Type B pancreatic cell (in vitro differentiated cells): ENCODE measurements at regions not wholly inside any gene's neighbourhood (a gene's known extent, or its start where the extent isn't known, plus 50 kb on each side); places are given as distances from the start of the nearest gene placed in this dataset.

Source experiments
- DNase-seq: peaks from one replicate; pipeline ENCODE4 v3.0.0; 2021; ENCODE audit warnings: mixed read lengths; ENCODE audit not compliant: unreplicated experiment; ENCODE audit errors: extremely low spot score
- H3K27ac Mint-ChIP-seq: 2 replicates; pipeline ENCODE4 v1.8.0; 2021; ENCODE audit warnings: mild to moderate bottlenecking, mixed read lengths
- H3K27me3 Mint-ChIP-seq: 2 replicates; pipeline ENCODE4 v1.8.0; 2021; ENCODE audit warnings: mixed read lengths
- H3K36me3 Mint-ChIP-seq: 2 replicates; pipeline ENCODE4 v1.8.0; 2021; ENCODE audit warnings: mixed read lengths
- H3K4me1 Mint-ChIP-seq: one replicate; pipeline ENCODE4 v1.8.0; 2021; ENCODE audit warnings: mixed read lengths; ENCODE audit not compliant: unreplicated experiment
- H3K4me3 Mint-ChIP-seq: 2 replicates; pipeline ENCODE4 v1.8.0; 2021; ENCODE audit warnings: mild to moderate bottlenecking, mixed read lengths
- H3K9me3 Mint-ChIP-seq: 2 replicates; pipeline ENCODE4 v1.8.0; 2021; ENCODE audit warnings: mixed read lengths
- TF ChIP-seq, protein P1 (sequence below): fragments of 200-600 bp; sonication (generic); conservative IDR thresholded peaks from 2 replicates; pipeline ENCODE4 v1.5.0; 2021; ENCODE audit warnings: antibody characterized with exemption, mild to moderate bottlenecking

DNA sequence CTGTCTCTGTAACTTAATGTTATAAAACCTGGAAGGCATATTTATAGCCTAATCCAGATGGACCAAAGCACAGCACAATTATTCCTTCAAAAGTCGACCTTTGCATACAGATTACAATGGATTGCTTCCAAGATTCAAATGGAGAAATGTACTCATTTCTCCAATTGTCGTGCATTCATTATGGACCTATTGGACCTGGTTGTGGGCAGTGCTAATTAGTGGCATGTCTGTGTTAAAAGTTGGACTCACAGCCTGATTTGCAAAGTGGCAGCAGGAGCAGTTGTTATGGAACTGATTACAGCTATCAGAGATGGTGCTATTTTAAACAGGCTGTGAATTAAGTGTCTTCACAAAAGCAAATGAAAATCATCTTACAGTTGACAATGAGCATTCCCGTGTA is 1529.3 kb upstream of the SLC10A2 start:
- Mint-ChIP-seq H3K36me3 (no peaks in the 10 kb centered on the region), H3K9me3 (peaks cover 10% of the 10 kb centered on the region), H3K27me3 (no peaks in the 10 kb centered on the region), H3K4me1 (peaks cover 34% of the 10 kb centered on the region), H3K4me3 (no peak overlapping the region), H3K27ac (no peak overlapping the region)
- TF ChIP-seq, protein P1, sequence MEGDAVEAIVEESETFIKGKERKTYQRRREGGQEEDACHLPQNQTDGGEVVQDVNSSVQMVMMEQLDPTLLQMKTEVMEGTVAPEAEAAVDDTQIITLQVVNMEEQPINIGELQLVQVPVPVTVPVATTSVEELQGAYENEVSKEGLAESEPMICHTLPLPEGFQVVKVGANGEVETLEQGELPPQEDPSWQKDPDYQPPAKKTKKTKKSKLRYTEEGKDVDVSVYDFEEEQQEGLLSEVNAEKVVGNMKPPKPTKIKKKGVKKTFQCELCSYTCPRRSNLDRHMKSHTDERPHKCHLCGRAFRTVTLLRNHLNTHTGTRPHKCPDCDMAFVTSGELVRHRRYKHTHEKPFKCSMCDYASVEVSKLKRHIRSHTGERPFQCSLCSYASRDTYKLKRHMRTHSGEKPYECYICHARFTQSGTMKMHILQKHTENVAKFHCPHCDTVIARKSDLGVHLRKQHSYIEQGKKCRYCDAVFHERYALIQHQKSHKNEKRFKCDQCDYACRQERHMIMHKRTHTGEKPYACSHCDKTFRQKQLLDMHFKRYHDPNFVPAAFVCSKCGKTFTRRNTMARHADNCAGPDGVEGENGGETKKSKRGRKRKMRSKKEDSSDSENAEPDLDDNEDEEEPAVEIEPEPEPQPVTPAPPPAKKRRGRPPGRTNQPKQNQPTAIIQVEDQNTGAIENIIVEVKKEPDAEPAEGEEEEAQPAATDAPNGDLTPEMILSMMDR = no peak
- DNase-seq = no peak

DNA sequence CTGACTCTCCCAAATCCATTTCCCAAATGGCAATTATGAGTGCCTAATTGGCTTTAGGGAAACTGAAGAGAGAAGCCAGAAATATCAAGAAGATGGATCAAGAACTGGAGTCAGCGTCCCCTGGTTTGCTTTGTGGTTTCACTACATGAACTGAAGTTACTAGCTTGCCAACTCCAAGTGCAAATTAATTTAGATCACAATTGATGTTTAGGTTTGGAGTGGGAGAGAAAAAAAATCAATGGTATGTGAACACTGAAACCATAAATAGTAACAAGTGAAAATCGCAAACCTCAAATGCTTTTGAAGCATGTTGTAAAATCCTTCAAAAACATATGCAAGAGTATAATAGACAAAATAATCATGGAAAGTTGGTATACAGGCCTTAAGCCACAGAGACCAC is 1528.6 kb upstream of the SLC10A2 start:
- H3K9me3 Mint-ChIP-seq = peaks cover 10% of the 10 kb centered on the region
- TF ChIP-seq, protein P1 = no peak
- H3K4me1 Mint-ChIP-seq = peaks cover 34% of the 10 kb centered on the region
- H3K36me3 Mint-ChIP-seq = no peaks in the 10 kb centered on the region
- H3K4me3 Mint-ChIP-seq = no peak overlapping the region
- H3K27me3 Mint-ChIP-seq = no peaks in the 10 kb centered on the region
- no peak for DNase-seq
- H3K27ac Mint-ChIP-seq = no peak overlapping the region

DNA sequence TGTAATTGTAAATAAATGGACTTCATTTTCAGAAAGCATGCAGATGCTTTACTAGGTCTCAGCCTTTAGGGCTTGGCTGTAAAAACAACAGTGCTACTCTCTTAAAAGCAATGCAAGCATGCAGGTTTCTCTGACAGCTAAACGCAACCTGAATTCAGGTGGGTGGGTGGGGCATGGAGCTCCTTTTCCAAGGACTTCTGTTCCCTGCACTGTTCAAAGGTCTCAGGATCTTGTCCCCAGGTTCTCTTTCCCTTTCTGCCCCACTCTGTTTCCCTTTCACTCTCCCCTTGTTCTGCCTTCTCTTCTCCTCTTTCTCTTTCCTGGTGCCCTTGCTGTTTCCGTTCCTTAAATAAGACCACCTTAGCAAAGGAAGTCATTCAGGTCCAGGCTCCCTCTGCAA is 1527.5 kb upstream of the SLC10A2 start:
- no peak overlapping the region for H3K4me3 Mint-ChIP-seq
- TF ChIP-seq, protein P1 = no peak
- H3K27me3 Mint-ChIP-seq = no peaks in the 10 kb centered on the region
- DNase-seq = no peak
- peak overlapping the region; percentile 68 for H3K27ac Mint-ChIP-seq
- no peaks in the 10 kb centered on the region for H3K36me3 Mint-ChIP-seq
- peaks cover 28% of the 10 kb centered on the region for H3K4me1 Mint-ChIP-seq
- peaks cover 10% of the 10 kb centered on the region for H3K9me3 Mint-ChIP-seq

DNA sequence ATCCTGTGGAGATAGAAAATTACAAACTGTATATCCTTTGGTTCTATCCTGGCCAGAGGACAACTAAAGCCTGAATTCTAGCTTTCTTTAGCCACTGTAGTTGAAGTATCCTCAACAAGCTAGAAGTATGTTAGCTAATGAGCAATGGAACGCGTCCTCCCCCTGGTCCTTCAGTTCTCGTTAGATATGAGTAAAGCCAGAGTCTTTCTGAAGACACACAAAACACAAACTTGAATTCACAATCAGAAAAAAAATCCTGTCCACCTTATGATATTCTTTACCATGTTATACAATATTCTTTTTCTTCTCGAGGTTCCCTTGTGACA is 1527.0 kb upstream of the SLC10A2 start:
- peak overlapping the region; percentile 68 for H3K27ac Mint-ChIP-seq

DNA sequence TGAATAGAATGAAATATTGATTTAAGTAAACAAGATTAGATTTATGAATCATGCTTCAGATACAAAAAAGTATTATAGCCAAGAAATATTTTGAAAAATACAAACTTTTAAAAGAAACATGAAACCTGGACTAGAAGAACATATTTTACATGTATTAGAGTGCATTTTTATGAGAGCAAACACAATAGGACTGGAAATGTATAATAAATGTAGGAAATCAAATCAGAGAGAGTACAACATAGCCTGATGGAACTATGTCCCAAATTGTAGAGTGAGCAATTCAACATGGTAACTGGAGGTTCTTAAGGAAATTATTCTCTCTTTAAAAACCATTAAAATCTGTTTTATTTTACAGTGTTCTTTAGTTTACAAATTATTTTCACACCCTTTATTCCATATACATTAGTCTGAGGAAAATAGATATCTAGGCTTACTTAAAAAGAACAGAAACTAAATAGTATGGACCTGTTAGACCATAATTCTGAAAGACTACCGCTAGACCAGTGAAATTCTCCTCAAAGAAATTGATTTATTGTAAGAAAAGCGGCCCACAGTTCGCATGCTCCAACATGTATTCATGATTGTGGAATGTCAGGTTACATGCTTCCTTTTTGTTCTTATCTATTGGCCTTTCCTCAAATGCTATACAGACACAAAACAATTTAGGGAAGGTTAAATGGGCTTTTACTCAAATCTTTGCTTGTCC is 1526.5 kb upstream of the SLC10A2 start:
- H3K27me3 Mint-ChIP-seq = no peaks in the 10 kb centered on the region
- DNase-seq = no peak
- H3K36me3 Mint-ChIP-seq = no peaks in the 10 kb centered on the region
- no peak overlapping the region for H3K4me3 Mint-ChIP-seq
- peaks cover 25% of the 10 kb centered on the region for H3K4me1 Mint-ChIP-seq
- peak overlapping the region; percentile 68 for H3K27ac Mint-ChIP-seq
- TF ChIP-seq, protein P1 = no peak
- H3K9me3 Mint-ChIP-seq = peaks cover 10% of the 10 kb centered on the region

More for the DNA sequence above, 1527.0 kb upstream of the SLC10A2 start:
- TF ChIP-seq, protein P1 = no peak
- DNase-seq = no peak
- no peaks in the 10 kb centered on the region for H3K36me3 Mint-ChIP-seq
- peaks cover 28% of the 10 kb centered on the region for H3K4me1 Mint-ChIP-seq
- H3K9me3 Mint-ChIP-seq = peaks cover 10% of the 10 kb centered on the region
- no peaks in the 10 kb centered on the region for H3K27me3 Mint-ChIP-seq
- no peak overlapping the region for H3K4me3 Mint-ChIP-seq
